ENCODE measurements at regions not wholly inside any gene's neighbourhood (a gene's known extent, or its start where the extent isn't known, plus 50 kb on each side); places are given as distances from the start of the nearest gene placed in this dataset.

- TF ChIP-seq TAF1 (IDR thresholded peaks at IDR 0.05; ENCODE audit: borderline replicate concordance, low read depth, low read length): no peak
- TF ChIP-seq FOXM1 (IDR thresholded peaks at IDR 0.05; ENCODE audit: low read depth, low read length): no peak
- no peak for TF ChIP-seq NFYB (IDR thresholded peaks at IDR 0.05; ENCODE audit: insufficient read depth, low read depth, low read length)
Observed at GRCh38 chr5:93201061-93201460, 380.0 kb downstream of the NR2F1-AS1 start (continued).

GRCh38 chr5:93196986-93197385 lies 384.0 kb downstream of the NR2F1-AS1 start:
- Histone ChIP-seq H3K9me3 (replicated peaks; ENCODE audit: control insufficient read depth, insufficient read depth, low read length) (no peaks in the 10 kb centered on the region), H4K20me1 (ENCODE audit: control insufficient read depth, insufficient read depth) (no peaks in the 10 kb centered on the region), H3K27me3 (replicated peaks in 1 of 2; ENCODE audit: control insufficient read depth in 2 of 2, insufficient read depth in 2 of 2, low read length in 1 of 2) (no peaks in the 10 kb centered on the region), H3K79me2 (ENCODE audit: control insufficient read depth, insufficient read depth, low read length) (no peaks in the 10 kb centered on the region), H3K4me2 (ENCODE audit: control insufficient read depth, insufficient read depth) (no peak overlapping the region), H3K27ac (ENCODE audit: control insufficient read depth, insufficient read depth) (no peak overlapping the region), H3K9ac (ENCODE audit: control insufficient read depth, insufficient read depth, low read length) (no peak overlapping the region), H3K36me3 (ENCODE audit: control insufficient read depth in 2 of 2, insufficient read depth in 2 of 2, low read length in 1 of 2) (no peaks in the 10 kb centered on the region), H3K4me3 (no peak overlapping the region), H3K4me1 (ENCODE audit: control insufficient read depth, insufficient read depth, low read length) (no peaks in the 10 kb centered on the region), H2AFZ (ENCODE audit: control insufficient read depth, low read depth, low read length) (no peak overlapping the region)
- ATAC-seq: no peak
- intact Hi-C loops (cut with micrococcal nuclease; ENCODE audit: unreplicated experiment): no loop called here
- TF ChIP-seq IRF3 (IDR thresholded peaks at IDR 0.05): no peak
- no peak for TF ChIP-seq SMAD1 (IDR thresholded peaks at IDR 0.05; ENCODE audit: low read depth, partially characterized antibody)
- no peak for TF ChIP-seq RFX5 (IDR thresholded peaks at IDR 0.05; ENCODE audit: low read depth, low read length)
- TF ChIP-seq KLF5 (IDR thresholded peaks at IDR 0.05; ENCODE audit: partially characterized antibody): no peak
- no peak for TF ChIP-seq RCOR1 (conservative IDR thresholded peaks at IDR 0.05; ENCODE audit: low read depth, low read length)
- no peak for TF ChIP-seq ETV6 (conservative IDR thresholded peaks at IDR 0.05 in 1 of 2, IDR thresholded peaks at IDR 0.05 in 1 of 2; ENCODE audit: borderline replicate concordance in 1 of 2, low read depth in 1 of 2)
- TF ChIP-seq SREBF2 (IDR thresholded peaks at IDR 0.05; ENCODE audit: low read length): no peak
- no peak for TF ChIP-seq PAX8 (IDR thresholded peaks at IDR 0.05)
- TF ChIP-seq CBFB (IDR thresholded peaks at IDR 0.05; ENCODE audit: low read depth): no peak
- no peak for TF ChIP-seq NRF1 (conservative IDR thresholded peaks at IDR 0.05; ENCODE audit: low read depth, low read length)
- TF ChIP-seq CHD1 (IDR thresholded peaks at IDR 0.05; ENCODE audit: low read depth, low read length): no peak
- no peak for TF ChIP-seq ZBED1 (IDR thresholded peaks at IDR 0.05; ENCODE audit: borderline replicate concordance)
- ChIA-PET RAD21 (ENCODE audit: unreplicated experiment) (no interaction called here), CTCF (no interaction called here), SMC1A (ENCODE audit: uncharacterized antibody, unreplicated experiment) (no interaction called here), POLR2A (no interaction called here)
- DNase-seq (ENCODE audit: low read depth, low spot score): no peak
- no peak for FAIRE-seq
- no TSS peak for BruUV-seq (replicated peaks)
- WGBS (ENCODE audit: insufficient coverage, insufficient replicate concordance, low lambda C conversion rate, missing lambda C conversion rate): 0% methylated on average over 1 of the region's 1 CpG
- in situ Hi-C loops (cut with MboI): no loop called here

Measured in GM12878 (cell line).